Right atrium auricular region (tissue), 2 donors: ENCODE measurements at regions not wholly inside any gene's neighbourhood (a gene's known extent, or its start where the extent isn't known, plus 50 kb on each side); places are given as distances from the start of the nearest gene placed in this dataset.

Experiments used
- DNase-seq: peaks from one replicate; pipeline ENCODE4 v3.0.0-alpha.2; 2019; ENCODE audit warnings: low spot score
- H3K27ac ChIP-seq, 2 donors: fragments of 200-600 bp; sonication (generic); 1 replicate in 1 of 2; 2 replicates in 1 of 2; pipeline ENCODE4 v1.5.1; 2016 to 2019
- H3K27me3 ChIP-seq, 2 donors: fragments of 200-600 bp; sonication (generic); one replicate each; pipeline versions ENCODE4 v1.5.1 to v1.6.0; 2017 to 2019
- H3K36me3 ChIP-seq: fragments of 200-600 bp; sonication (generic); one replicate; pipeline ENCODE4 v1.5.1; 2016
- H3K4me1 ChIP-seq, 2 donors: fragments of 200-600 bp; sonication (generic); one replicate each; pipeline versions ENCODE4 v1.5.1 to v1.6.0; 2017 to 2019
- H3K4me3 ChIP-seq, 2 donors: fragments of 200-600 bp; sonication (generic); 1 replicate in 1 of 2; 2 replicates in 1 of 2; pipeline ENCODE4 v1.5.1; 2017 to 2019; ENCODE audit warnings: mild to moderate bottlenecking in 1 of 2, moderate library complexity in 1 of 2
- H3K9me3 ChIP-seq, 2 donors: fragments of 200-600 bp; sonication (generic); one replicate each; pipeline ENCODE4 v1.5.1; 2019
- TF ChIP-seq, protein P1 (sequence below), 2 donors: fragments of 200-600 bp; sonication (generic); IDR thresholded peaks; one replicate each; pipeline ENCODE4 v1.5.1; 2019; ENCODE audit warnings: antibody characterized with exemption in 2 of 2

- H3K36me3 ChIP-seq: no peaks in the 10 kb centered on the region
- no peak overlapping the region for H3K27ac ChIP-seq
- TF ChIP-seq, protein P1, sequence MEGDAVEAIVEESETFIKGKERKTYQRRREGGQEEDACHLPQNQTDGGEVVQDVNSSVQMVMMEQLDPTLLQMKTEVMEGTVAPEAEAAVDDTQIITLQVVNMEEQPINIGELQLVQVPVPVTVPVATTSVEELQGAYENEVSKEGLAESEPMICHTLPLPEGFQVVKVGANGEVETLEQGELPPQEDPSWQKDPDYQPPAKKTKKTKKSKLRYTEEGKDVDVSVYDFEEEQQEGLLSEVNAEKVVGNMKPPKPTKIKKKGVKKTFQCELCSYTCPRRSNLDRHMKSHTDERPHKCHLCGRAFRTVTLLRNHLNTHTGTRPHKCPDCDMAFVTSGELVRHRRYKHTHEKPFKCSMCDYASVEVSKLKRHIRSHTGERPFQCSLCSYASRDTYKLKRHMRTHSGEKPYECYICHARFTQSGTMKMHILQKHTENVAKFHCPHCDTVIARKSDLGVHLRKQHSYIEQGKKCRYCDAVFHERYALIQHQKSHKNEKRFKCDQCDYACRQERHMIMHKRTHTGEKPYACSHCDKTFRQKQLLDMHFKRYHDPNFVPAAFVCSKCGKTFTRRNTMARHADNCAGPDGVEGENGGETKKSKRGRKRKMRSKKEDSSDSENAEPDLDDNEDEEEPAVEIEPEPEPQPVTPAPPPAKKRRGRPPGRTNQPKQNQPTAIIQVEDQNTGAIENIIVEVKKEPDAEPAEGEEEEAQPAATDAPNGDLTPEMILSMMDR (IDR thresholded peaks at IDR 0.05): no peak
- no peaks in the 10 kb centered on the region for H3K27me3 ChIP-seq
- H3K9me3 ChIP-seq: peaks cover 0 to 6% of the 10 kb centered on the region in 2 donors
- no peaks in the 10 kb centered on the region for H3K4me1 ChIP-seq
- H3K4me3 ChIP-seq: no peak overlapping the region
- DNase-seq: no peak
Measured at GRCh38 chr19:56993851-56994250, 125.9 kb upstream of the USP29 start.

DNA sequence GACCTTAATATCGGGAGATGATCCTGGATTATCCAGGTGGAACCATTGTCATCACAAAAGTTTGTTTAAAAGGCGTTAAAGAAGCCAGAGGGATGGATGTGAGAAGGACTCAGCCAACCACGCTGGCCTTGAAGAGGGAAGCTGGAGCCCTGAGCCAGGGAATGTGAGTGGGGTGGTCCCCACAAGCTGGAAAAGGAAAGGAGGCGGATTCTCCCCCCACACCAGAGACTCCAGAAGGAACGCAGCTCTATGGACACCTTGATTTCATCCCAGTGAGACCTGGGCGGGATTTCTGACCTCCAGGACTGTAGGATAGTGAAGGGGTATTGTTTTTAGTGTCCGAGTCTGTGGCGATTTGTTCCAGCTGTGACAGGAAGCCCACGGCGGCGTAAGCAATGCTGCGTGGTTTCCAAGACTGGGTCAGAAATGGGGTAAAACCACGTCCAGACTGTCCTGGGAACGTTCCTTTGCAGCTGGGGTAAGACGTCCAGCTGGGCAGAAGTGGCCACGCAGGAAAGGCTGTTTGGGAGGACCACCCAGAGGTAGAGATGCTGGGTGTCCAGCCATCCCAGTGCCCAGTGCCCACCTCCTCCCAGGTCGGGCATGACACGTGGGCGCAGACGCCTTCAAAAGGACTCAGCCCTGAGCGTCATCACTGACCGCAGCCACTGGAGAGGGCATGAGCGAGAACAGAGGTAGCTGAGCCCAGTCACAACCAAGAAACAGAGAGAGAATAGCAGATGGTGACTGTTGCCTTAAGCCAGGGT is 125.4 kb upstream of the USP29 start:
- no peak for DNase-seq
- no peak overlapping the region for H3K27ac ChIP-seq
- no peak overlapping the region for H3K4me3 ChIP-seq
- TF ChIP-seq, protein P1 (IDR thresholded peaks at IDR 0.05): no peak
- peaks cover 0 to 6% of the 10 kb centered on the region in 2 donors for H3K9me3 ChIP-seq
- H3K36me3 ChIP-seq: no peaks in the 10 kb centered on the region
- no peaks in the 10 kb centered on the region for H3K27me3 ChIP-seq
- H3K4me1 ChIP-seq: no peaks in the 10 kb centered on the region

- Histone ChIP-seq H3K27ac (no peak overlapping the region), H3K4me3 (no peak overlapping the region), H3K27me3 (no peaks in the 10 kb centered on the region), H3K9me3 (peaks cover 0 to 1% of the 10 kb centered on the region in 2 donors), H3K36me3 (no peaks in the 10 kb centered on the region), H3K4me1 (no peaks in the 10 kb centered on the region)
- TF ChIP-seq, protein P1 (IDR thresholded peaks at IDR 0.05): no peak
- DNase-seq: no peak
Measured at GRCh38 chr19:56995303-56995702, 124.5 kb upstream of the USP29 start.

- no peak for DNase-seq
- no peaks in the 10 kb centered on the region for H3K9me3 ChIP-seq
- H3K4me3 ChIP-seq: no peak overlapping the region
- no peaks in the 10 kb centered on the region for H3K27me3 ChIP-seq
- H3K27ac ChIP-seq: no peak overlapping the region
- TF ChIP-seq, protein P1 (IDR thresholded peaks at IDR 0.05): no peak
- H3K4me1 ChIP-seq: no peaks in the 10 kb centered on the region
- no peaks in the 10 kb centered on the region for H3K36me3 ChIP-seq
Measured at GRCh38 chr19:57002195-57002601, 117.6 kb upstream of the USP29 start.

DNA sequence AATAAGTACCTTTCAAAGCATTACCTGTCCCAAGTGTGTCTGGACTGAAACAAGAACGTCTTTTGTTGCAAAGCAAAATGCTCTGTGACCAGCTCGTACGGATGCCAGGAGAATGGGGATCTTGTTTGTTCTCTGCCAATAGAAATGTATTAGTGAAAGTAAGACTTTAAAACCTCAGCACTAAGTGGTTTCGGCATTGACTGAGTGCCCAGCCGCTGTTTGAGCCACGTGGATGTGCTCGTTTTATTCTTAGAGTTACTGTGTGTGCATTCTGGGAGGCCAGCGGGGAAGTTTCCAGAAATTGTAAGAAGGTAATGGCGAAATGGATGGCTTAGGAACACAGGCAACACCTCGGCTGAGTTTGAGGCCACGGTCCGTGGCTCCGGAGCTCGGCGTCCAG is 117.1 kb upstream of the USP29 start:
- Histone ChIP-seq H3K36me3 (no peaks in the 10 kb centered on the region), H3K27me3 (no peaks in the 10 kb centered on the region), H3K4me3 (no peak overlapping the region), H3K4me1 (no peaks in the 10 kb centered on the region), H3K27ac (no peak overlapping the region), H3K9me3 (no peaks in the 10 kb centered on the region)
- TF ChIP-seq, protein P1 (IDR thresholded peaks at IDR 0.05): no peak
- DNase-seq: no peak

GRCh38 chr19:57004418-57004817 is 115.4 kb upstream of the USP29 start:
- no peaks in the 10 kb centered on the region for H3K4me1 ChIP-seq
- H3K4me3 ChIP-seq: no peak overlapping the region
- H3K36me3 ChIP-seq: no peaks in the 10 kb centered on the region
- no peaks in the 10 kb centered on the region for H3K9me3 ChIP-seq
- TF ChIP-seq, protein P1 (IDR thresholded peaks at IDR 0.05): no peak
- H3K27ac ChIP-seq: no peak overlapping the region
- DNase-seq: no peak
- H3K27me3 ChIP-seq: no peaks in the 10 kb centered on the region
